Natural killer cell (primary cell): ENCODE measurements at regions not wholly inside any gene's neighbourhood (a gene's known extent, or its start where the extent isn't known, plus 50 kb on each side); places are given as distances from the start of the nearest gene placed in this dataset.

Source experiments
- ATAC-seq, 3 donors: fragments of 150-1000 bp in 2 of 3; fragments of 200-7000 bp in 1 of 3; cut with Tn5 transposase; 1 replicate in 1 of 3; 2 replicates in 2 of 3; pipeline ENCODE4 v1.10.0; 2021; ENCODE audit warnings: mild to moderate bottlenecking in 2 of 3, moderate library complexity in 2 of 3
- DNase-seq, 2 donors: peaks; one replicate each; pipeline versions ENCODE4 v3.0.0 to v3.0.0-alpha.2; 2013 to 2021; ENCODE audit warnings: mixed read lengths in 1 of 2
- H3K27ac ChIP-seq: one replicate; pipeline ENCODE4 v1.5.1; 2013; ENCODE audit warnings: mild to moderate bottlenecking, low read length
- H3K27me3 ChIP-seq: one replicate; pipeline ENCODE4 v1.6.1; 2013; ENCODE audit warnings: low read length; ENCODE audit not compliant: control insufficient read depth, insufficient read depth
- H3K36me3 ChIP-seq: one replicate; pipeline ENCODE4 v1.6.1; 2013; ENCODE audit warnings: low read length; ENCODE audit not compliant: control insufficient read depth, insufficient read depth
- H3K4me1 ChIP-seq: one replicate; pipeline ENCODE4 v1.6.1; 2013; ENCODE audit warnings: low read length; ENCODE audit not compliant: control insufficient read depth, insufficient read depth
- H3K4me3 ChIP-seq: one replicate; pipeline ENCODE4 v1.5.1; 2013; ENCODE audit warnings: low read length
- H3K9me3 ChIP-seq: one replicate; pipeline ENCODE4 v1.6.1; 2013; ENCODE audit warnings: low read length; ENCODE audit not compliant: control insufficient read depth, insufficient read depth
- H3K27ac Mint-ChIP-seq, 2 donors: one replicate each; pipeline ENCODE4 v1.8.0; 2022; ENCODE audit warnings: mild to moderate bottlenecking in 2 of 2, mixed read lengths in 2 of 2, moderate library complexity in 1 of 2
- H3K27me3 Mint-ChIP-seq, 2 donors: one replicate each; pipeline ENCODE4 v1.8.0; 2022; ENCODE audit warnings: low read depth in 2 of 2, mixed read lengths in 2 of 2
- H3K36me3 Mint-ChIP-seq: one replicate; pipeline ENCODE4 v1.8.0; 2022; ENCODE audit warnings: mixed read lengths
- H3K4me1 Mint-ChIP-seq, 2 donors: one replicate each; pipeline ENCODE4 v1.8.0; 2022; ENCODE audit warnings: mixed read lengths in 2 of 2
- H3K4me3 Mint-ChIP-seq: one replicate; pipeline ENCODE4 v1.8.0; 2022; ENCODE audit warnings: mild to moderate bottlenecking, moderate library complexity, mixed read lengths
- H3K9me3 Mint-ChIP-seq, 2 donors: one replicate each; pipeline ENCODE4 v1.8.0; 2022; ENCODE audit warnings: mixed read lengths in 2 of 2
- CTCF ChIP-seq: fragments of 200-600 bp; IDR thresholded peaks from one replicate; pipeline ENCODE4 v1.8.0; 2022; ENCODE audit warnings: antibody characterized with exemption
- WGBS: methylation state at CpG from one replicate; pipeline ENCODE4 v1.1.7; 2013; ENCODE audit warnings: missing lambda C conversion rate; ENCODE audit not compliant: insufficient coverage; 5-methylcytosine and 5-hydroxymethylcytosine counted together
- intact Hi-C: fragments of 100-400 bp; cut with micrococcal nuclease; formaldehyde crosslinking; loops from one replicate; pipeline ENCODE4 v1.14.2; 2022

- TF ChIP-seq CTCF = no peak
- Histone ChIP-seq H3K36me3 (no peaks in the 10 kb centered on the region), H3K4me1 (no peaks in the 10 kb centered on the region), H3K27me3 (peaks cover 3% of the 10 kb centered on the region), H3K9me3 (no peaks in the 10 kb centered on the region), H3K27ac (no peak overlapping the region), H3K4me3 (no peak overlapping the region)
- H3K4me3 Mint-ChIP-seq = no peak overlapping the region
- no peak overlapping the region for H3K27ac Mint-ChIP-seq
- 70% methylated on average over 3 of the region's 5 CpGs for WGBS
- DNase-seq (no peak), ATAC-seq (no peak)
- peaks cover 5 to 8% of the 10 kb centered on the region in 2 donors for H3K27me3 Mint-ChIP-seq
- H3K4me1 Mint-ChIP-seq = no peaks in the 10 kb centered on the region
- intact Hi-C loops = no loop called here
- no peaks in the 10 kb centered on the region for H3K9me3 Mint-ChIP-seq
- no peaks in the 10 kb centered on the region for H3K36me3 Mint-ChIP-seq
Measured at GRCh38 chr12:113697104-113697503, 225.4 kb upstream of the LHX5 start.

GRCh38 chr12:113693693-113694092 is 222.0 kb upstream of the LHX5 start:
- H3K4me3 ChIP-seq = no peak overlapping the region
- Mint-ChIP-seq H3K27me3 (peaks cover 2 to 8% of the 10 kb centered on the region in 2 donors), H3K27ac (no peak overlapping the region), H3K4me3 (no peak overlapping the region), H3K36me3 (no peaks in the 10 kb centered on the region), H3K9me3 (no peaks in the 10 kb centered on the region), H3K4me1 (no peaks in the 10 kb centered on the region)
- no peak overlapping the region for H3K27ac ChIP-seq
- ATAC-seq (no peak), DNase-seq (no peak)
- WGBS = 84% methylated on average over 8 of the region's 8 CpGs
- no peaks in the 10 kb centered on the region for H3K4me1 ChIP-seq
- no peak for TF ChIP-seq CTCF
- intact Hi-C loops = no loop called here
- no peaks in the 10 kb centered on the region for H3K9me3 ChIP-seq
- H3K27me3 ChIP-seq = peaks cover 3% of the 10 kb centered on the region
- H3K36me3 ChIP-seq = no peaks in the 10 kb centered on the region

GRCh38 chr12:113689047-113689610 is 217.5 kb upstream of the LHX5 start:
- H3K27ac ChIP-seq = no peak overlapping the region
- no peak overlapping the region for H3K4me3 ChIP-seq
- H3K4me3 Mint-ChIP-seq = no peak overlapping the region
- no peaks in the 10 kb centered on the region for H3K9me3 Mint-ChIP-seq
- 85% methylated on average over 9 of the region's 9 CpGs for WGBS
- TF ChIP-seq CTCF = no peak
- H3K4me1 Mint-ChIP-seq = no peaks in the 10 kb centered on the region
- H3K27me3 ChIP-seq = no peaks in the 10 kb centered on the region
- intact Hi-C loops = no loop called here
- no peak for ATAC-seq
- no peaks in the 10 kb centered on the region for H3K9me3 ChIP-seq
- no peak for DNase-seq
- no peak overlapping the region for H3K27ac Mint-ChIP-seq
- no peaks in the 10 kb centered on the region for H3K4me1 ChIP-seq
- H3K36me3 ChIP-seq = no peaks in the 10 kb centered on the region
- no peaks in the 10 kb centered on the region for H3K36me3 Mint-ChIP-seq
- H3K27me3 Mint-ChIP-seq = peaks cover 0 to 2% of the 10 kb centered on the region in 2 donors

- peaks cover 0 to 2% of the 10 kb centered on the region in 2 donors for H3K27me3 Mint-ChIP-seq
- no peaks in the 10 kb centered on the region for H3K4me1 ChIP-seq
- DNase-seq = no peak
- H3K36me3 ChIP-seq = no peaks in the 10 kb centered on the region
- intact Hi-C loops = no loop called here
- H3K9me3 ChIP-seq = no peaks in the 10 kb centered on the region
- no peak overlapping the region for H3K4me3 ChIP-seq
- no peak overlapping the region for H3K27ac ChIP-seq
- H3K27ac Mint-ChIP-seq = no peak overlapping the region
- WGBS = 81% methylated on average over 5 of the region's 5 CpGs
- no peaks in the 10 kb centered on the region for H3K4me1 Mint-ChIP-seq
- H3K4me3 Mint-ChIP-seq = no peak overlapping the region
- TF ChIP-seq CTCF = no peak
- no peak for ATAC-seq
- no peaks in the 10 kb centered on the region for H3K9me3 Mint-ChIP-seq
- H3K36me3 Mint-ChIP-seq = no peaks in the 10 kb centered on the region
- H3K27me3 ChIP-seq = no peaks in the 10 kb centered on the region
Measured at GRCh38 chr12:113688313-113688712, 216.6 kb upstream of the LHX5 start.
